Activated gamma-delta T cell treated with anti-CD3 and anti-CD28 coated beads, Interleukin-2, amount 50 U/mL, for 16 hours (primary cell): ENCODE measurements at regions not wholly inside any gene's neighbourhood (a gene's known extent, or its start where the extent isn't known, plus 50 kb on each side); places are given as distances from the start of the nearest gene placed in this dataset.

Source experiments
- DNase-seq: peaks from one replicate; pipeline ENCODE4 v3.0.0-alpha.2; 2020; ENCODE audit warnings: low read depth

DNA sequence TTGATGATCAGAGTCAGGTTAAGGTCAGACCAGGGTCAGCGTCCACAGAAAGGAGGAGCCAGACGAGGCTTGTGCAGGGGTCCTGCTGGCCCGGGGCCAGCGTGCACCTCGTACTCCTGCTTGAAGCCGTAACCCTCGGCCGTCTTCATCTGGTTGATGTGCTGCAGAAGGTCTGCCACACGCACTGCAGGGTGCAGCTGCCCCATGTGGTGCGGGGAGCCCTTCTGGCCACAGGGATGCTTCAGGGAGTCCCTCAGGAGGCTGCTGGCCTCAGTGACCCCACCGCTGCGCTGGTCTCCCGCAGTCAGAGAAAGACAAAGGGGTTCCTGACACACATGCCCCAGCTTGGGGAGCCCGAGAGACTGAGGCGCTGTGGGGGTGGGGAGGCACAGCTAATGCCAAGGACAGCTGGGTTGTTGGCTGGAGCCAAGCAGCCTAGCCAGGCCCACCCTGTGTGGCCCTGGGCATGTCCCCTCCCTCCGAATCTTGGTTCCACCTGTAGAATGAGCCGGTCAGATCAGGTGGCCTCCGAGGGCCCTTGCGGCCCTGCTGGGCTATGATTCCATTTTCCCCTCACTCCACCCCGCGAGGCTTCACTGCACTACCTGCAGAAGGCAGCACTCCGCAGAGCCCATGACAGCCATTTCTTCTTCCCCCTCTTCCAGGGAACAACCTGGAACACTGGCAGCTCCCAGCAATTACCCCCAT, 251.9 kb downstream of the PTPRU start:
- DNase-seq = no peak

DNA sequence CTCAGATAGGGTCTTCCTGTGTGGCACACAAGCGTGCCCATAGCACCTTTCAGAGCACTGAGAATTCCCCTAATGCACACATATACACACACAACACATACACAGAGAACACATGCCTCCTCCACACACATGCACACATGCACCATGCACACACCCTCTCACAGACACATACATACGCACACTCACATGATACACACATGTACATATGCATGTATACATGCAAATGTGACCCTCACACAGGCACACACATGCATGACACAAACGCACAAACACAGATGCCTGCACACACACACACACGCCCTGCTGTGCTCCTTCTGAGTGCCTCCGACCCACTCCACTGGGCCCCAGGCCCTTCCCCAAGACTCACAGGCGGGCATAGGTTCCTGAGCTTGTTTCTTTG, 251.0 kb downstream of the PTPRU start:
- DNase-seq = no peak

DNA sequence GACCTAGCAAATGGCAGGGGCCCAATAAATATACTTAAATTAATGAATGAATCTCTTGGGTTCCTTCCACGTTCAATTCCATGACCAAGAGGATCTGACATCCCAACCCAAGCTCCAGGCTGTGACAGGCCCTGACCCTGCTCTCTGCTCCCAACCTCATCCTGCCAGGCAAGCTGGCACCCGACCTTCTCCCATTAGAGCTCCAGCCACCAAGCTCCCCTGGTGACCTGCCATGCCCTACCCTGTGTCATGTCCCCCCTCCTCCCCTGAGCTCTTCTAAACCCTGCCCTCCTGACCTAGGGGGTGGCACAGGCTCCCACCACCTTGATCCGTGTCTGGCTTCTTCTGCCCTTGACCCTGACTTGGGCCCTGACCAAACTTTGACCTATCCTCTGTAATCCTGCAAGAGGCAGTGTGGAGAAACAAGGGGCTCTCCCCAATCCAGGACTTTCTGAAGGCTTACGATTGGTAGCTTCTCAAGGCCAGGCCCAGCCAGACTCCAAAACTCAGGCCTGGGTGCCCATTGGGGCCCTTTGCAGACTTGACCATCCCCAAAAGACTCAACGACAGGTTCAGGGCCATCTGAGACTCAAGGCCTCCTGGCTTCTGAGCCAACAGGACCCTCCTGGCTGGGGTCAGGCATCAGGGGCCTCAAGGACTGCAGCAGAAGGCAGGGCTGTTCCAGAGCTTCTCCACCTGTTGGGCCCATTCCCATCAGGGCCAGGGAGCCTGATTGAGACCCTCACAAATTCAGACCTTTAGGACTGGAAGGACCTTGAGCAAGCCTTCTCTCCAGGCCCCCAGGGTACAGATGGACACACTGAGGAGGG, 249.0 kb downstream of the PTPRU start:
- DNase-seq = no peak

DNA sequence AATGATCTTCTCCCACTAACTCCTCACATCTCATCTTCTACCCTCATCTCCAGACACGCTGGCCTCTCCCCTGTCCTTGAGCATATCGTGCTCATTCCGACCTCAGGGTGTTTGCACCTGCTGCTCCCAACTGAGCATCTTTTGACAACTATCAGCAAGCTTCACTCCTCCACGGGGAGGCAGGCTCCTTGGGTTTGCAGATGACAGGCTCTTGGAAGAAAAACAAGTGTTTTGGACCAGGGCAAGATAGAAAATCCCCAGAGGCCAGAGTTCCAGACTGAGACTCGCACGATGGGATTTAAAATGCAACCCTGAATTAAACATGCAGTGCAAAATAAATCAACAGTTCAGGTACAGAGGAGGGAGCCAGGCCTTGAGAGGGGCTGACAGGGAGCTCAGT, 246.7 kb downstream of the PTPRU start:
- DNase-seq = no peak

DNA sequence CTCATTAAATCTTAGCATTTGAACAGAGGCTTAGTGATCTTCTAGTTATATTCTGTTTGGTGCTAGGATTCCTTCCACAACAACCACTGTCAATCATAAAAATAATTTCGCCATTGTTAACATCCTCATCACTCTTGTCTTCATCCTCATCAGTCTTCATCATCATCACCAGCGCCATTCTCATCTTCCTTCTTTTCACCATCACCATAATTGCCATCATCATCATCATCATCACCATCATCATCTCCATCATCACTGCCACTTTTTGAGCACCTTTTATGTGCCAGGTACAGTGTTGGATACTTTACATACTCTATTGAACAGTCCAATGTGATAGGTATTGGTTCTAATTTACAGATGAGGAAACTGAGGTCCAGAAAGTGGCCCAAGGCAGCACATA, 245.7 kb downstream of the PTPRU start:
- no peak for DNase-seq

DNA sequence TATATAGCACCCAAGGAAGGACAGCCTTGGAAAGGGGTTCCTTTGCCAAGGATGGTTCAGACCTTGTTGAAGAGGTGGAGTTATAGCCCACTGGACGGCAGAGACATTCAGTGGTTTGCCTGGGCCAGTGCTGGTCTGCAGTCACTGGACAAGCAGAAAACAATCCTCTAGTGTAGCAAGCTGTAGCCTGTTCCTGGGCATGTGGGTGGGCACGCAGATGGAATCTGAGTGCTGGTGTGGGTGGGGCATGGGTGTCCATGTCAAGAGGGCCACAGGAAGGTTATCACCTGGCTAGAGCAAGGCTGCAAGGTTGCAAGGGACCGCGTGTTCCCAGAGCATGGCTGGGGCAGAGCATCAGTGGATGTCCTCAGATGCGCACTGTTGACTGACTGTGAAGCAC, 244.7 kb downstream of the PTPRU start:
- DNase-seq = no peak

DNA sequence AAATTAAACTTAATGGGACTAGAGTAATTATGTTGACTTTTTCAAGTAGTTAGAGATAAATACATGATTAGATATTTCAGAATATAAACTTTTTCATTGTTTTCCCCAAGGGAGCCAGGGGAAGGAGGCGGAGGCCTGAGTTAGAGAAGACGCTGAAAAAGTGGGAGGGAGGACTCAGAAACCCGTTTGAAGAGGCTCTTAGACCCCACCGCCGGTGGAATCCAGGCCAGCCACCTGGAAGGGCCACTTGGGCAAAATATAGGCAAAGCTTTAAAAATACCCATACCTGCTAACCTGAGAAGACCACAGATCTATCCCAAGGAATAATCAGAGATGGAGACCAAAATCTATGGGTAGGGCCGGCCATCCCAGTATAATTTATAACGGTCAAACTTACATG, 242.6 kb downstream of the PTPRU start:
- no peak for DNase-seq

DNA sequence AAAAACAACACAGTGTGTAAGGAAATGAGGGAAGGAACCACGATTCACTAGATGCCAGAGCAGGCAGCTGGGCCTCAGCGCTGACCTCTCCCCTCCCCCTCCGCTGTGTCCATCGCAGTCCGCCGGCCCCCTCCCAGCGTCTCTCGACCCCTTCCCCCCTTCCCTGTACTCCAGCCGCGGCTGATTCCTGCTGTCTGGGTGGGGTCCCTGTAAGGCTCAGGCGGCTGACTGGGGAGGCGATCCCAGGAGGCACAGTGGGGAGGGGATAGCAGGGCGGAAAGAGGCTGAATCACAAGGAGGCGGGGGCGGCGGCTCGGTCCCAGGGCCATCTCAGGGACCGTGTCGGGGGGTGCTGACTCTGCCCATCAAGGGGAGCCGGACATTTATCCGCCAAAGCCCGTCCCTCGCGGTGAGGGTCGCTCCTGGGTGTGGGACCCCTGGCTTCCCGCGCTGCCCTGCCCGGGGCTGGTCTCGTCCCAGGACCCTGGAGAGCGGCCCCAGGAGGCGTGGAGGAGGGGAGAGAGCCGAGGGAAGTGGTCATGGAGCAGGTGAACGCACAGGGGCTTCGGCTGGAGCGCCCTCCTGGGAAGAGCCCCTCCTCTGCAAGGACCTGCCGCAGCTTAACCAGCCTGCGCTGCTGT, 241.9 kb downstream of the PTPRU start:
- no peak for DNase-seq

DNA sequence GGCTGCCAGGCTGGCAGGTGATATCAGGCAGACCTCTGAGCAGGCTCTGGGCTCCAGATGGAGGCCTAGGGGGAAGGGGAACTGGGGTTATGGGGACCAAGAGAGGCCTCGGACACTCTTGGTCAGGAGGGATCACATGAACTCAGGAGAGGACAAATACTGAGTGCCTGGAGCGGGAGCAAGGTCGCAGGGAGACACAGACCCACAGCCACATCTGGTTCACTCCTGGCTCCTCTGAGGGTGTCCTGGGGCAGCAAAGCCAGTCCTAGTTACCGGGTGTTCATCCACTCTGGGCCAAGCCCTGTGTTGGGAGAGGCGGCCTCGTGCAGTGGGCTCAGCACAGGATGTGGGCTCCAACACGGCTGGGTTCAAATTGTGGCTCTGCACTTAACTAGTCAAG, 239.0 kb downstream of the PTPRU start:
- DNase-seq = no peak

DNA sequence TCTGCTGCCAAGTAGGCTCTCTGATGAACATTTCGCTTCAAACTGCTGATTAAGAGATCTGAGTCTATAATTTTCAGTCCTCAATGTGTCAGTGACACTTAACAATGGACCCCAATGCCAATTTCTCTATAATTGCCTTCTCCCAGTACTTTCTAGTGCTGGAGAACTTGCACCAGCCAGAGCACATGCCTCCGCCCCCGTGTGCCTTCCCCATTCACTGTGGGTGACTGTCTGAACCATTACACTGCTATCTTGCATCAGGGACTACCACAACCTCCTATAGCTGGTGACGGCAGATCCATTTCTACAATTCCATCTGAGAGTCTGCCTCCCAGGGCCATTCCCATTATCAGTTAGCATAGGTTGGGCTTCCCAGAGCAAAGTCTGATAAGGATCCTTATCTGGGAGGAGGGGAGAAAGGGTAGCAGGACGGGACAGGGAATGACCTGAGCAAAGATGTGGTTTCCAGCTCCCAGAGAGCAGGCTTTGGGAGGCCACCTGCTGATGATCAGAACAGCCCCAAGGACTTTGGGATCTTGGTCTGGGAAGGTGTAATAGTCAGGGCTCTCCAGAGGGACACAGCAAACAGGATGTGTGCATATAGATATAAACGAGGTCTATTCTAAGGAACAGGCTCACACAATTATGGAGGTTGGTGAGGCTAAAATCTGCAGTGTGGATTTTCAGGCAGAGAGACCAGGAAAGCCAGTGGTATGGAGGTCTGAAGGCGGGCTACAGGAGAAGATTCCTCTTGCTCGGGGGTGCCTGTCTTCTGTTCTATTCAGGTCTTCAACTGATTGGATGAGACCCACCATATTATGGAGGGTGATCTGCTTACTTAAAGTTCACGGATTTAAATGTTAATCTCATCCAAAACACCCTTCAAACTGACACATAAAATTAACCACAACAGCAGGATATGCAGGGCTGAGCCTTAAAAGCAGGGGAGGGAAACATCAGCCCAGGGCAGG, 238.2 kb downstream of the PTPRU start:
- DNase-seq = no peak

DNA sequence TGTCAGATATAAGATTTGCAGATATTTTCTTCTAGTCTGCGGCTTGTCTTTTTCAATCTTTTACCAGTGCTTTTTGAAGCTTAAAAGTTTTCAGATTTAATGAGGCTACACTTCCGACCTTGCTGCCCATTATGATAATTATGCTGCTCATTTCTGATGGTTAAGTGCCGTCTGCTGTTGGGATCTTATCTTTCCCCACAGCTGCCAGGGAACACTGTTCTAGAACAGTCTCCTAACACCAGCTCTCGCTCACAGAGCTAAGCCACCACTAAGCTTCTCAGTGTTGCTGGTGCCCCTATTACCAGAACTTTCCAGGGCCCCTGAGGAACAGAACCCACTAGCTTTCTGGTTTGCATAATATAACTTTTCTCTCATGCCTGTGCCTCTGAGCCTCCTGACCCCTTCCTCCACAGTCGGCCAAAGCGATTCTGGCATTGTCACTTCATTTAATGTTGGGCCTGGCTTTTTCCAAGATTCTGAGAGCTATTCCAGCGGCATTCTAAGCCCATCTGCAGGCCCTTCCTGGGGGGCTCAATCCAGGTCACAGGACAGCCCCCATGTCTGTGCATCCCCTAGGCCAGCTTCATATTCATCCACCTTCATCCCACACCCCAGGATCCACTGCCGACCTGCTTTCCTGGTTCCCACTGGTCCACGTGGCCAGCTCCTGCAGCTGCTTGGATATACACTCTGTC, 237.0 kb downstream of the PTPRU start:
- no peak for DNase-seq

DNA sequence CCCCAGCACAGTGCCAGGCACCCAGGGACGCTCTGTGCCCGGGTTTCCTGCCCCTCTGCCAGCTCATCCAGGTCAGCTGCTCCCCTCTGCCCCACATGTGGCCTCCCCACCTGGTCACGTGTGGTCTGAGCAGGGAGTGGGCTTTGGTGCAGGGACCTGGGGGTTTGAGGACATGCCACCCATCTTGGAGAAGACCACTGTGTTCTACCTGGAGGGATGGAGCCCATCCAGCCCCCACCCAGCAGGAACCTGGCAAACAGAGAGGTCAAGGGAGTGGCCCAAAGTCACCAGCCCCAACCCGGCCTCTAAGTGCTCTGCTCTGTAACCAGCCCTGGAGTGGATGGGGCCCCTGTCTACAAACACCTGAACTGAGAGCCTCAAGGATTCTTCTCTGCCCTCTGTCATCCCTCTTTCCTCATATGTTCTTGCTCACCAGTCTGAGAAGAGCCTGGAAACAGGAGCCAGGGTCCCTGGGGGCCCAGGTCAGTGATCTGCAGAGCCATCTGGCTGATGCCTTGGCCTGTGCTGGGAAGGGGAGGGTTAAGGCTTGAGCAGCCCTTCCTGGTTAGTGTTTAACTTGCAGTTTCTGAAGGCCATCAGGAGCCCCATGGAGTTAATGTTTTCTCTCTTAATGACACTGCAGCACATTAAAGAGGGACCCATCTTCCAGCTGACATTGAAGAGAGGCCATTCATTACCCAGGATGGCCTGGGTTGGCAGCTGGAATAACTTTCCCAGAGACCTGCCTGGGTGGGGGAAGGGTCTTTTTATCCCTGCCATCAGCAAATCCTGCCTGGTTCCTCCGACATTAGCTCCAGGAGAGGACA, 235.4 kb downstream of the PTPRU start:
- no peak for DNase-seq

DNA sequence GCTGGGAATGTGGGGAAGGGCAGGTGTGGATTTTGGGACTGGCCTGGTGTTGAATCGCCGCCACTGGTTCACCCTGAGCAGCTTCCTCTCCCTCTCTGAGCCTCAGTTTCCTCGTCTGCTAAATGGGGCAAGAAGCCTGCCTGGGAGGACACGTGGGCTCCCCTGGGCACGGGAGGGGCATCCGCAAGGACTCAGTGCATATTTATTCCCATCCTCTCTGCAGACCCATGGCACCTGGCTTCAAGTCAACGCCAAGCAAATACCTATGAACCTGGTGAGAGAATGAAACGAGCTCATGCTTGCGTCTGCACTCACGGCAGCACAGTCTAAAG, 234.4 kb downstream of the PTPRU start:
- DNase-seq = no peak

DNA sequence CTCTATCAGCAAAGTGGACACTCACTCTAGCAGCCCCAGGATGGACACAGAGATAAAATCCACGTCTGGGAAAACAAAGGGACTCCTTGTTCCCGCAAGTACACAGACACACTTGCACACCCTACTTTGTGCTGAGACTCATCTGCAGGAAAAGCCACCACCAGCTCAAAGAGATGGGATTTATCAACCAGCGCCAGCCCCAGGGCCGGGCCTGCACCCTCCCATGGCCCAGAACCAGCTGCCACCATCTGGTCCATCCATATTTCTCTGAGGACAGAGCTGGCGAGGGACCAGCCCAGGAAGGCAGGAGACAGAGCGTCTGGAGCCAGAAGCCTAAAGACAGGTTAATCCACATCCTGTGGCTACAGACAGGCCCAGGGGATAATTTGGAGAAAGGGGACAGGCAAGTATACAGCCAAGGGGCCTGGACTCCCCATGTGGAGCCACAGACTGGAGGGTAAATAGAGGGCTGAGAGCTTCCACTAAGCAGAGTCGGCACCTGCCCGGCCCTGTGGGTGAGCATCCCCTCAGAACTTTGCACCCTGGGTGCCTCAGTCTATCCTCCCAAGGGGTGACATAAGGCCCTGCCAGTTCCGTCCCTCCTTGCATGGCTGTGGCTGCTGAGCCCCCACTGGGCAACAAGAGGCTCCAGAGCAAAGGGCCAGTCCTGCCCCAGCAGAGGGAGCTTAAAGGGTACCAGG, 233.9 kb downstream of the PTPRU start:
- DNase-seq = no peak

DNA sequence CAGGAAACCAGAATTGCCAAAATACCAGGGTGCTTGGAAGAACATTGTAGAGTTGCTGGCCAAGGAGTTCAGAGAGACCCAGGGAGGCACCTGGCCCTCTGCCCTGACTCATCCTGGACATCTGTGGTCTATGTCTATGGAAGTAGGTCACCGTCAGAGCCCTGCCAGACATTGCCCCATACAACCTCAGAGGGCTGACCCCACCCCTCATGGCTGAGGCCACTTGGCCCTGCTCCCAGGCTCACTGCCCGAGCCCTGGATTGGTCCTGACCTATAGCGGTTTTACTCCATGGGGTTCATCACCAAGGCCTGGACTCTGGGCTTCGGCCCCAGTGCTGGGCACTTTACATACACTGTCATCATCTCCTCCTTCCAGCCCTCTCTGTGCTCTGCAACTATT, 233.1 kb downstream of the PTPRU start:
- DNase-seq = no peak

DNA sequence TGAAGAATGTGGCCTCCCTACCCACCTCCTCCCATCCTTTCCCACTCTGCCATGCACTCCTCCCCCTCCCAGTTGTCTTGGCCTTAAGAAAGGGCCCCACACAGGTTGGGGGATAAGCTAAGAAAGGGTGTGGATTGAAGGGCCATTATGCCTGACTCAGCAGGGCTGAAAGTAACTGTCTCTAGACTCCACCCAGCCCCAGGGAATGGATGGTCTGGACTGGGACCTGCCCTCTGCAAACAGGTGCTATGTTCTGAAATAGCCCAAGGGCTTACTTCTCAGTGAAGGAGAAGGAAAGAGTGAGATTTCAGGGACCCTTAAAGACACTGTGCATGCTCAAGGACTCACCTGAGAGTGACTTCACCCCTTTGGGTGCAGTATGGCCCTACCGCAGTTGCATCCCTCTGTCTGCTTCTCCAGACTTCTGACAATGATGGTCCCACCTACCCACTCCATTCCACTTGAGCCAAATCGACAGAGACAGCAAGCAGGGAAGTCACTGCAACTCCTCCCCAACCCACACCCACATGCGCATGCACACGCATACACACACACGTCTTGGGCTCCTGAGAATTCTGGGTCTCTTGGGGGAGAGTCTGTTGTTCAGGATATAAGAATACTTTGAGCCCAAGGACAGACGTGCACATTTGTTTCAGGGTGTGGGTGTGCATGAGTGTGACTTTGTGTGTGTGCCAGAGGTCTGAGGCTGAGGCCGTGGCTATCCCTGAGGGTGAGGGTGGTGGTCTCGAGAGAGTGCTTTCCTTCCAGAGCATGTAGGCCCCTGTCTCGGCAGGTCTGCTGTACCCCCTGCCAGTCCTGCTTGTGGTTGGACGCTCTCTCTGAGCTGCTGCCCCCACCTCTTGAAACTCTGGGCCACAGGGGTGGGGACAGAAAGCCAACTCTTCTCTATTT, 231.9 kb downstream of the PTPRU start:
- no peak for DNase-seq

DNA sequence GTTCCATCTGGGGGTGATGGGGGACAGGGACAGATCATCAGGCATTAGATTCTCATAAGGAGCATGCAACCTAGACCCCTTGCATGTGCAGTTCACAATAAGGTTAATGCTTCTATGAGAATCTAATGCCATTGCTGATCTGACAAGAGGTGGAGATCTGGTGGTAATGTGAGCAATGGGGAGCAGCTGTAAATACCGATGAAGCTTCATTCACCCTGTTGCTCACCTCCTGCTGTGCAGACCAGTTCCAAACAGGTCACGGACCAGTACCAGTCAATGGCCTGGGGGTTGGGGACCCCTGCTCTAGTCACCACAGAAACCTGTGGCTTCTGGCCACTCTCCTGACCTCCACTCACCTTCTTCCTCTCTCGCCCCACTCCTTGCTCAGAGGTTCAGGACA, 229.9 kb downstream of the PTPRU start:
- DNase-seq = no peak

DNA sequence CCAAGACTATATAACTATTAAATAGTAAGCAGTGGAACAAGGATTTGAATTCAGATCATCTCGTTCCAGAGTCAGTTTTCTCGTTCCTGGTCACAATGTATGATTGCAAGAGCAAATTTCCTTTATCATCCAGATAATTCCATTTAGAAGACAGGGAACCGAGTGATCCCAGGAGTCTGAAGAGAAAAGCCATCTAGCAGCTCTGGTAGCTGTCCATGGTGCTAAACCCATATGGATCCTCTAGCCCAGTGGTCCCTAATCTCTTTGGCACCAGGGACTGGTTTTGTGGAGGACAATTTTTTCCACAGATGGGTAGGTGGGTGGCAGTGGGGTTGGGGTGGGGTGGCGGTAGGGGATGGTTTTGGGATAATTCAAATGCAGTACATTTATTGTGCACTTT, 229.4 kb downstream of the PTPRU start:
- no peak for DNase-seq

DNA sequence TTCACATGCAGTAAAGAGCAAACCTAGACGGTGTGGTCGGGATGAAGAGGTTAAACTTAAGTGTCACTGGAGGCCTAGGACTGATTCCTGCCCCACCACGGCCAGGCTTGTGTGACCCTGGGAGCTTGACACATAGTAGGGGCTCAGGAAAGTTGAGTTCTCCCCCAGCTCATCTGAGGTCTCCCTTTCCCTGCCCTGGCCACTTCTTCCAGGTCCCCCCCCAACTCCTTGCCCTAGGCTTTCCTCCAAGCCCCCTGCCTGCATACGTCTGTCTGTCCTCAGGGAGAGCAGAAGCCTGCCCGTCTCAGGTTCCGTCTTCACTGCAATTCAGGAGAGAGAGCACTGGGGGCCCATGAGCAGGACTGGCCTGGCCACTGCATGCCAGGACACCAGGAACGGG, 225.8 kb downstream of the PTPRU start:
- no peak for DNase-seq
